ENCODE measurements at regions not wholly inside any gene's neighbourhood (a gene's known extent, or its start where the extent isn't known, plus 50 kb on each side); places are given as distances from the start of the nearest gene placed in this dataset.

GRCh38 chr3:105067361-105067760 is 299.3 kb upstream of the ALCAM start:
- H3K36me3 Mint-ChIP-seq (ENCODE audit: unreplicated experiment): peaks cover 13% of the 10 kb centered on the region

GRCh38 chr3:105077060-105077822 is 289.5 kb upstream of the ALCAM start:
- Mint-ChIP-seq H3K27ac (ENCODE audit: unreplicated experiment) (no peak overlapping the region), H3K4me3 (ENCODE audit: unreplicated experiment) (no peak overlapping the region), H3K27me3 (ENCODE audit: unreplicated experiment) (no peaks in the 10 kb centered on the region), H3K36me3 (ENCODE audit: unreplicated experiment) (peaks cover 5% of the 10 kb centered on the region), H3K9me3 (ENCODE audit: unreplicated experiment) (no peaks in the 10 kb centered on the region), H3K4me1 (ENCODE audit: low read depth, unreplicated experiment) (no peaks in the 10 kb centered on the region)
- no peak for DNase-seq
- TF ChIP-seq CTCF (IDR thresholded peaks at IDR 0.05; ENCODE audit: partially characterized antibody, unreplicated experiment): no peak

More at GRCh38 chr3:105067361-105067760, 299.3 kb upstream of the ALCAM start:
- Mint-ChIP-seq H3K27ac (ENCODE audit: unreplicated experiment) (no peak overlapping the region), H3K27me3 (ENCODE audit: unreplicated experiment) (no peaks in the 10 kb centered on the region), H3K9me3 (ENCODE audit: unreplicated experiment) (peaks cover 6% of the 10 kb centered on the region), H3K4me1 (ENCODE audit: low read depth, unreplicated experiment) (peaks cover 4% of the 10 kb centered on the region), H3K4me3 (ENCODE audit: unreplicated experiment) (no peak overlapping the region)
- no peak for TF ChIP-seq CTCF (IDR thresholded peaks at IDR 0.05; ENCODE audit: partially characterized antibody, unreplicated experiment)
- DNase-seq: no peak

- no peak for TF ChIP-seq CTCF (IDR thresholded peaks at IDR 0.05; ENCODE audit: partially characterized antibody, unreplicated experiment)
- H3K4me1 Mint-ChIP-seq (ENCODE audit: low read depth, unreplicated experiment): no peaks in the 10 kb centered on the region
- no peaks in the 10 kb centered on the region for H3K9me3 Mint-ChIP-seq (ENCODE audit: unreplicated experiment)
- no peaks in the 10 kb centered on the region for H3K27me3 Mint-ChIP-seq (ENCODE audit: unreplicated experiment)
- no peak for DNase-seq
- no peaks in the 10 kb centered on the region for H3K36me3 Mint-ChIP-seq (ENCODE audit: unreplicated experiment)
- H3K4me3 Mint-ChIP-seq (ENCODE audit: unreplicated experiment): no peak overlapping the region
- no peak overlapping the region for H3K27ac Mint-ChIP-seq (ENCODE audit: unreplicated experiment)
These were observed 282.8 kb upstream of the ALCAM start for GRCh38 chr3:105083945-105084344.

- H3K4me3 Mint-ChIP-seq (ENCODE audit: unreplicated experiment): no peak overlapping the region
- no peak overlapping the region for H3K27ac Mint-ChIP-seq (ENCODE audit: unreplicated experiment)
- no peaks in the 10 kb centered on the region for H3K4me1 Mint-ChIP-seq (ENCODE audit: low read depth, unreplicated experiment)
- H3K9me3 Mint-ChIP-seq (ENCODE audit: unreplicated experiment): no peaks in the 10 kb centered on the region
- no peak for DNase-seq
- H3K27me3 Mint-ChIP-seq (ENCODE audit: unreplicated experiment): no peaks in the 10 kb centered on the region
- H3K36me3 Mint-ChIP-seq (ENCODE audit: unreplicated experiment): no peaks in the 10 kb centered on the region
- no peak for TF ChIP-seq CTCF (IDR thresholded peaks at IDR 0.05; ENCODE audit: partially characterized antibody, unreplicated experiment)
These were observed 281.2 kb upstream of the ALCAM start for GRCh38 chr3:105085506-105085905.
